SK-N-SH (cell line): ENCODE measurements at regions not wholly inside any gene's neighbourhood (a gene's known extent, or its start where the extent isn't known, plus 50 kb on each side); places are given as distances from the start of the nearest gene placed in this dataset.

Source experiments
- CTCF ChIA-PET: fragments of 300-600, 350-600 bp; formaldehyde crosslinking; extraction: SDS; loops from one replicate; lab custom pipeline; 2021; lab: Yijun Ruan, JAX
- POLR2A ChIA-PET: fragments of 350-600 bp; sonication (Branson Sonifier 250); formaldehyde crosslinking; extraction: SDS; loops from one replicate; lab custom pipeline; 2020; ENCODE audit warnings: antibody characterized with exemption, inconsistent platforms; lab: Yijun Ruan, JAX
- DNase-seq: peaks from one replicate; pipeline ENCODE4 v3.0.0; 2012
- H2AFZ ChIP-seq: fragments of 200-600 bp; sonication (generic); 2 replicates; pipeline ENCODE4 v1.8.1; 2016; ENCODE audit warnings: antibody characterized with exemption, mild to moderate bottlenecking, low read depth
- H3F3A ChIP-seq: fragments of 200-600 bp; sonication (generic); replicated peaks from 2 replicates; pipeline ENCODE3; 2016; ENCODE audit warnings: antibody characterized with exemption, mild to moderate bottlenecking; ENCODE audit not compliant: insufficient read depth
- H3K27ac ChIP-seq, 2 experiments: fragments of 200-500 bp in 1 of 2; fragments of 200-600 bp in 1 of 2; sonication (Bioruptor generic) in 1 of 2; sonication (generic), shearing (Covaris generic) in 1 of 2; 2 replicates each; pipeline versions ENCODE4 v1.5.1 to v1.6.1; 2014 to 2016; ENCODE audit warnings: low read depth in 2 of 2, inconsistent platforms in 1 of 2, low read length in 1 of 2, mild to moderate bottlenecking in 1 of 2, mixed read lengths in 1 of 2
- H3K27me3 ChIP-seq: fragments of 200-600 bp; sonication (generic), shearing (Covaris generic); 2 replicates; pipeline ENCODE4 v1.6.1; 2016; ENCODE audit warnings: mixed run types; ENCODE audit not compliant: insufficient read depth
- H3K36me3 ChIP-seq, 2 experiments: fragments of 200-500 bp in 1 of 2; fragments of 200-600 bp in 1 of 2; sonication (Bioruptor generic) in 1 of 2; sonication (generic) in 1 of 2; replicated peaks in 1 of 2; 2 replicates each; pipeline versions ENCODE3 to v1.5.1; 2014 to 2016; ENCODE audit warnings: low read length in 1 of 2, mild to moderate bottlenecking in 1 of 2; ENCODE audit not compliant: insufficient read depth in 2 of 2, control insufficient read depth in 1 of 2
- H3K4me1 ChIP-seq, 2 experiments: fragments of 200-500 bp in 1 of 2; fragments of 200-600 bp in 1 of 2; sonication (Bioruptor generic) in 1 of 2; sonication (generic), shearing (Covaris generic) in 1 of 2; 2 replicates each; pipeline versions ENCODE4 v1.5.1 to v1.6.1; 2014 to 2016; ENCODE audit warnings: low read depth in 1 of 2, low read length in 1 of 2, mixed run types in 1 of 2; ENCODE audit not compliant: insufficient read depth in 2 of 2, control insufficient read depth in 1 of 2
- H3K4me2 ChIP-seq: fragments of 200-600 bp; sonication (generic), shearing (Covaris generic); 2 replicates; pipeline ENCODE4 v1.6.1; 2017; ENCODE audit warnings: mixed run types
- H3K4me3 ChIP-seq, 2 experiments: fragments of 200-500 bp in 1 of 2; fragments of 200-600 bp in 1 of 2; sonication (Bioruptor generic) in 1 of 2; sonication (generic), shearing (Covaris generic) in 1 of 2; 2 replicates each; pipeline versions ENCODE4 v1.5.1 to v1.8.1; 2014 to 2016; ENCODE audit warnings: low read depth in 2 of 2, inconsistent platforms in 1 of 2, low read length in 1 of 2, mild to moderate bottlenecking in 1 of 2, mixed read lengths in 1 of 2, moderate library complexity in 1 of 2
- H3K79me2 ChIP-seq: fragments of 200-600 bp; sonication (generic); 2 replicates; pipeline ENCODE4 v1.8.1; 2017; ENCODE audit warnings: mild to moderate bottlenecking; ENCODE audit not compliant: insufficient read depth
- H3K9ac ChIP-seq: fragments of 200-600 bp; sonication (generic); 2 replicates; pipeline ENCODE4 v1.6.1; 2017; ENCODE audit warnings: mixed run types
- H3K9me2 ChIP-seq: fragments of 200-600 bp; sonication (generic); 2 replicates; pipeline ENCODE4 v1.6.1; 2017; ENCODE audit warnings: mixed run types
- H3K9me3 ChIP-seq: fragments of 200-600 bp; sonication (generic); 2 replicates; pipeline ENCODE4 v1.6.1; 2017; ENCODE audit warnings: mixed run types, mild to moderate bottlenecking, moderate library complexity
- H4K20me1 ChIP-seq: fragments of 200-600 bp; sonication (generic); 2 replicates; pipeline ENCODE4 v1.6.1; 2017; ENCODE audit warnings: mild to moderate bottlenecking, mixed run types; ENCODE audit not compliant: insufficient read depth
- EP300 ChIP-seq, 2 experiments: IDR thresholded peaks; 2 replicates each; pipeline versions ENCODE4 v1.4.0 to v1.6.1; 2012; ENCODE audit warnings: borderline replicate concordance in 1 of 2, low read depth in 1 of 2, low read length in 1 of 2
- GATA2 ChIP-seq: sonication (generic); formaldehyde crosslinking; IDR thresholded peaks from 2 replicates; pipeline ENCODE4 v1.5.0; 2020; ENCODE audit warnings: mild to moderate bottlenecking, missing genetic modification reagents
- MXI1 ChIP-seq: IDR thresholded peaks from 2 replicates; pipeline ENCODE4 v1.6.1; 2012; ENCODE audit warnings: mild to moderate bottlenecking, low read depth, low read length, improper control_type of control experiment
- RCOR1 ChIP-seq: fragments of 150-350 bp; IDR thresholded peaks from 2 replicates; pipeline ENCODE4 v1.6.1; 2017; ENCODE audit warnings: antibody characterized with exemption, low read length
- RFX5 ChIP-seq: IDR thresholded peaks from 2 replicates; pipeline ENCODE4 v1.6.1; 2012; ENCODE audit warnings: mild to moderate bottlenecking, improper control_type of control experiment, low read length
- SMC3 ChIP-seq: IDR thresholded peaks from 2 replicates; pipeline ENCODE4 v1.6.1; 2012; ENCODE audit warnings: low read depth, low read length, improper control_type of control experiment
- WGBS: methylation state at CpG from one replicate; pipeline ENCODE4 v1.1.6; 2017; ENCODE audit warnings: low lambda C conversion rate; 5-methylcytosine and 5-hydroxymethylcytosine counted together
- TF ChIP-seq, protein P1 (sequence below): IDR thresholded peaks from 2 replicates; pipeline ENCODE4 v1.4.0; 2012; ENCODE audit warnings: low read depth, borderline replicate concordance
- TF ChIP-seq, protein P2 (sequence below): fragments of 150-350 bp; IDR thresholded peaks from 2 replicates; pipeline ENCODE4 v1.6.1; 2017; ENCODE audit warnings: antibody characterized with exemption, low read length, low read depth, borderline replicate concordance

DNA sequence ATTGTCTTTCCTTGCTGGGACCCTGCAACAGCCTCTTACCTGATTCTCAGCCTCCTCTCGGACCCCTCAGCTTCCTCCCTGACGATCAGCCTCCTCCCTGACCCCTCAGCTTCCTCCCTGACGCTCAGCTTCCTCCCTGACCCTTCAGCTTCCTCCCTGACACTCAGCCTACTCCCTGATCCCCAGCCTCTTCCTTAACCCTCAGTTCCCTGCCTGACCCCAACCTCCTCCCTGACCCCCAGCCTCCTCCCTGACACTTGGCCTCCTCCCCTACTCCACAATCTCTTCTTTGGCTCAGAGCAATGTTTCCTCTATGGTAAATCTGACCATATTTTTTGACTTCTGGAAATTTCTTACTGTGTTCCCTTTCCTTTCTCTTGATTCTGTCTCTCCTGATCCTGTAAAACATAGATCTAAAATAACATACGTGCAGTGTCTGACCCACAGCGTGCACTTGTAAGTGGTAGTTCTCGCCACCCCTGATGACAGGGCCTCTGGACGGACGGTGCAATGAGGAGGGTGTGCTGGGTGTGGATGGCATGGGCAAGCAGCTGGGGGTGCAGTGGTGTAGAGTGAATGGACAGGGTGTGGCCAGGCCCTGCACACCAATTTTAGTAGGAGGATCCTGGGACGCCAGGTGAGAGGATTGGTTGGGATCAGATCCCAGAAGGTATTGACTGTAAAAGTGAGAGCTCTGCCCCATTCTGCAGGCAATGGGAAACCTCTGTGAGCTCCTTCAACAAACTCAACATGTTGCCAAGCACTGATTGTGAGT, 264.1 kb downstream of the FOXD2 start:
- Histone ChIP-seq H3K27me3 (peaks cover 14% of the 10 kb centered on the region), H4K20me1 (no peaks in the 10 kb centered on the region), H3K4me3 (no peak overlapping the region), H3K4me2 (no peak overlapping the region), H2AFZ (no peak overlapping the region), H3K36me3 (no peaks in the 10 kb centered on the region), H3K4me1 (peaks cover 0 to 5% of the 10 kb centered on the region in 2 experiments; a peak in 1 of 4 replicates)
- no peak for TF ChIP-seq EP300 (IDR thresholded peaks at IDR 0.05; ENCODE audit: borderline replicate concordance in 1 of 2, low read depth in 1 of 2, low read length in 1 of 2)
- no peak for TF ChIP-seq RFX5
- TF ChIP-seq, protein P1, sequence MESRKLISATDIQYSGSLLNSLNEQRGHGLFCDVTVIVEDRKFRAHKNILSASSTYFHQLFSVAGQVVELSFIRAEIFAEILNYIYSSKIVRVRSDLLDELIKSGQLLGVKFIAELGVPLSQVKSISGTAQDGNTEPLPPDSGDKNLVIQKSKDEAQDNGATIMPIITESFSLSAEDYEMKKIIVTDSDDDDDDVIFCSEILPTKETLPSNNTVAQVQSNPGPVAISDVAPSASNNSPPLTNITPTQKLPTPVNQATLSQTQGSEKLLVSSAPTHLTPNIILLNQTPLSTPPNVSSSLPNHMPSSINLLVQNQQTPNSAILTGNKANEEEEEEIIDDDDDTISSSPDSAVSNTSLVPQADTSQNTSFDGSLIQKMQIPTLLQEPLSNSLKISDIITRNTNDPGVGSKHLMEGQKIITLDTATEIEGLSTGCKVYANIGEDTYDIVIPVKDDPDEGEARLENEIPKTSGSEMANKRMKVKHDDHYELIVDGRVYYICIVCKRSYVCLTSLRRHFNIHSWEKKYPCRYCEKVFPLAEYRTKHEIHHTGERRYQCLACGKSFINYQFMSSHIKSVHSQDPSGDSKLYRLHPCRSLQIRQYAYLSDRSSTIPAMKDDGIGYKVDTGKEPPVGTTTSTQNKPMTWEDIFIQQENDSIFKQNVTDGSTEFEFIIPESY: no peak
- TF ChIP-seq, all 33 proteins: peak for 0
- H3K9me3 ChIP-seq: no peaks in the 10 kb centered on the region
- WGBS: 63% methylated on average over 9 of the region's 9 CpGs
- no peaks in the 10 kb centered on the region for H3F3A ChIP-seq
- H3K79me2 ChIP-seq: no peaks in the 10 kb centered on the region
- no peak overlapping the region for H3K9ac ChIP-seq
- POLR2A ChIA-PET: no interaction called here
- H3K9me2 ChIP-seq: no peaks in the 10 kb centered on the region
- H3K27ac ChIP-seq: no peak overlapping the region
- CTCF ChIA-PET: interaction anchor here (1.1 to 37.6 kb wide), 4 partner anchors 8 to 277 kb away, joined by 3 to 1422 read pairs (median 8); partner anchors contain the start of genes FOXD2 and FOXE3
- DNase-seq: no peak

DNA sequence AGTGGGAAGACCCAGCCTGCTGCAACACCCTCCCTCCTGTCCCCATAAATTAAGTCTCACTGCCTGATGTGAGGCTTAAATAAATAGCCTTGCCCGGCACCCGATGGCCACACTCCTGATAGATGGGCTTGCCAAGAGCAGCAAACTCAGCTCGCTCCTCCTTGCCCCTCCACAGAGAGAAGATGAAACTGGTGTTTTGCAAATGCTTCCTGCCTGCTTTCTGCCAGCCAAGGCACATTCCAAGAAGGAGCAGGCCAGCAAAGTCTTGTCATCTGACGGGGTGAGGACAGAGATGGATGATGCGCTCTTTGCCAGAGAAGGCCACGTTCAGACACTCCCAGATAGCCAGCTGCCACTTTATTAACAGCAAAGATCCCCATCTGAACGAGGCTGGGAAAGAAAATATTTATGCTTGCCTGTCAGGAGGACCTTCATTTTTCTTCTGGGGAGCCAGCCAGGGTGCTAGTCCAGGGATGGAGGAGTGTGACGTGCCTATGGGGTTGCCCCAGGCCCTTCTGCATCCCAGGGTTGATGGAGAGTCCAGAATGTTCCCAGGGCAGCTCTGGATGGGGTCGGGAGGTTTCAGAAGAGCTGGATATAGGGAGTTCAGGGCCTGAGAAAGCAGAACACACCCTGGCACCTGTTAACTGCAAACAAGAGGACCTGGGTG, 265.4 kb downstream of the FOXD2 start:
- Histone ChIP-seq H3K79me2 (no peaks in the 10 kb centered on the region), H2AFZ (no peak overlapping the region), H3F3A (no peaks in the 10 kb centered on the region), H3K9me3 (no peaks in the 10 kb centered on the region), H3K36me3 (no peaks in the 10 kb centered on the region), H3K4me3 (no peak overlapping the region), H3K4me1 (peaks cover 0 to 9% of the 10 kb centered on the region in 2 experiments; a peak in 1 of 4 replicates), H4K20me1 (no peaks in the 10 kb centered on the region), H3K27me3 (peaks cover 18% of the 10 kb centered on the region), H3K9me2 (no peaks in the 10 kb centered on the region), H3K27ac (no peak overlapping the region), H3K9ac (no peak overlapping the region), H3K4me2 (no peak overlapping the region)
- ChIA-PET CTCF (interaction anchor here (0.8 to 37.6 kb wide), 14 partner anchors 8 to 278 kb away, joined by 3 to 1422 read pairs (median 6); partner anchors contain the start of genes FOXD2 and FOXE3), POLR2A (no interaction called here)
- DNase-seq: no peak
- 54% methylated on average over 9 of the region's 9 CpGs for WGBS
- TF ChIP-seq GATA2: no peak
- no peak for TF ChIP-seq RCOR1
- TF ChIP-seq MXI1: no peak
- TF ChIP-seq, protein P2, sequence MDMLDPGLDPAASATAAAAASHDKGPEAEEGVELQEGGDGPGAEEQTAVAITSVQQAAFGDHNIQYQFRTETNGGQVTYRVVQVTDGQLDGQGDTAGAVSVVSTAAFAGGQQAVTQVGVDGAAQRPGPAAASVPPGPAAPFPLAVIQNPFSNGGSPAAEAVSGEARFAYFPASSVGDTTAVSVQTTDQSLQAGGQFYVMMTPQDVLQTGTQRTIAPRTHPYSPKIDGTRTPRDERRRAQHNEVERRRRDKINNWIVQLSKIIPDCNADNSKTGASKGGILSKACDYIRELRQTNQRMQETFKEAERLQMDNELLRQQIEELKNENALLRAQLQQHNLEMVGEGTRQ: no peak
- TF ChIP-seq SMC3: no peak
